ENCODE measurements at regions not wholly inside any gene's neighbourhood (a gene's known extent, or its start where the extent isn't known, plus 50 kb on each side); places are given as distances from the start of the nearest gene placed in this dataset.

DNA sequence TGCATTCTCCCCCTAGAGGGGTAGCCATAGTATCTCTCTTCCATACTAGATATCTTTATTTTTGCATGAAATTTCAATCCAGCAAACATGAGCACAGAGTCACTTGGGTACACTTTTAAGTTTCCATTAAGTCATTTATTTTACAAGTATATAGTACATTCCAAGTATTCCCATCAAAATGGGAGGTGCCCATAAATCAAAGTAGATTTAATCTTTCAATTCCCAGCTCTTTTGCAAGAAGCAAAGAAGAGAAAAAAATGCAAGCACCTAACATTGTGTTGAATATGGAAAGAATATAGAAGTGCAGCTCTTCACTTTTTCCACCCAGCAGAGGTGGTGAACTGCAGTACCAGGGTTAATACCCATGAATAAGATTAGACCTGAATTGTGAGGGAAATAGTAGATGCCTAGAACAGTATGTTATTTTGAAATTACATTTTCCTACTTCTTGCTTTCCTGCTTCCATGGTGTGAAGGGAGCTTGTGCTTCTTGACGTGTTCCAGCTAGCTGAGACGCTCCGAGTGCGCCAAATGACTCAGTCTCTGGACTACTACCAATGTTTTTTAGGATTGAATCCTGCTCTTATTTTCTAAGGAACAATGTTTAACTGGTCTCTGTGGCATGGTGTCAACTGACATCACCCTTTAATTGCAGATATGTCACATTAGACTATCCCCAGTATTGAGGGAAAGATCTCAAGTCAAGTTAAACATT is 151.1 kb upstream of the MAF start:
- H3K27ac ChIP-seq, result no peak overlapping the region
- no peak for TF ChIP-seq CTCF (conservative IDR thresholded peaks at IDR 0.05)
- TF ChIP-seq ZFX (IDR thresholded peaks at IDR 0.05), result no peak

- no peak overlapping the region for H3K27ac ChIP-seq
- no peak for TF ChIP-seq CTCF (conservative IDR thresholded peaks at IDR 0.05)
- TF ChIP-seq ZFX (IDR thresholded peaks at IDR 0.05), result no peak
Observed at GRCh38 chr16:79750311-79750710, 149.8 kb upstream of the MAF start.

- TF ChIP-seq CTCF (conservative IDR thresholded peaks at IDR 0.05) (no peak), ZFX (IDR thresholded peaks at IDR 0.05) (no peak)
- no peak overlapping the region for H3K27ac ChIP-seq
Observed at GRCh38 chr16:79748629-79749028, 148.1 kb upstream of the MAF start.

GRCh38 chr16:79747688-79748087 is 147.2 kb upstream of the MAF start:
- no peak overlapping the region for H3K27ac ChIP-seq
- no peak for TF ChIP-seq ZFX (IDR thresholded peaks at IDR 0.05)
- TF ChIP-seq CTCF (conservative IDR thresholded peaks at IDR 0.05), result no peak

GRCh38 chr16:79740252-79740651 is 139.7 kb upstream of the MAF start:
- no peak overlapping the region for H3K27ac ChIP-seq
- TF ChIP-seq ZFX (IDR thresholded peaks at IDR 0.05) (no peak), CTCF (conservative IDR thresholded peaks at IDR 0.05) (no peak)

DNA sequence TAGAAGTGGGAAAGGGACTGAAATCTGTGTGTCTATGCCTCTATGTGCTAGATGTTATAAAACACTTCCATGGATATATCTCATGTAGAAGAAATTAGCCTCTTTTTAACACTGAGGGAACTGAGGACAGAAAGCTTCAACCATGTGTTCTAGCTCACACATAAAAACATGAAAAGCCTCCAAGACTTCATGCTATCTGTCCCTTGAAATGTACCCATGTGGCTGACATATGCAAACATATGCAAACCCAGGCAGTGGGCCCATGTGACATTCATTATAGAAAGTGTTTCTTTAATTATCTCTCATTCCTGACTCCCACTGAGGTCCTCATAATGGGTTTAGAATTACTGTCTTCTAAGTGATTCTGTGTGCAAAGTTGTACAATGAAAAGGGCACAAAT is 134.7 kb upstream of the MAF start:
- TF ChIP-seq ZFX (IDR thresholded peaks at IDR 0.05) (no peak), CTCF (conservative IDR thresholded peaks at IDR 0.05) (no peak)
- H3K27ac ChIP-seq, result no peak overlapping the region

DNA sequence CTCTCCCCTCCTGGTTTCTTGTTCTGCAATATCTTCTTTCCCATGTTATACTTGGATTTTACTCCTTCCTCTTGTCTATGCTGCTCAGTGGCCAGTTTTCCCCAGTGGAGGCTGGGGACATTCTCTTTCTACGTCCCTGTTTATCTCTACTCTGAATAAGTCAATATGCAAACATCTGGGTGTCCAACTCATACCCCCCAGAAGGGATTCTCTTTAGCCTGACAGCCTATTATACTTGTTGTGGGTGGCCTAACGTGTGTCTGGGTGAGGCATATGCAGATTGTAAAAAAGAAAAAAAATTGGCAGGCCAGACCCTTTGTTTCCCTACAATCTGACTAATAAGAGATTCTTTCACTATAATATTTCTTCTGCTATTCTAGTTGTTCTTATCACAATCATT is 134.2 kb upstream of the MAF start:
- TF ChIP-seq ZFX (IDR thresholded peaks at IDR 0.05) (no peak), CTCF (conservative IDR thresholded peaks at IDR 0.05) (no peak)
- no peak overlapping the region for H3K27ac ChIP-seq

Data from C4-2B (cell line).